ENCODE measurements at regions not wholly inside any gene's neighbourhood (a gene's known extent, or its start where the extent isn't known, plus 50 kb on each side); places are given as distances from the start of the nearest gene placed in this dataset.

DNA sequence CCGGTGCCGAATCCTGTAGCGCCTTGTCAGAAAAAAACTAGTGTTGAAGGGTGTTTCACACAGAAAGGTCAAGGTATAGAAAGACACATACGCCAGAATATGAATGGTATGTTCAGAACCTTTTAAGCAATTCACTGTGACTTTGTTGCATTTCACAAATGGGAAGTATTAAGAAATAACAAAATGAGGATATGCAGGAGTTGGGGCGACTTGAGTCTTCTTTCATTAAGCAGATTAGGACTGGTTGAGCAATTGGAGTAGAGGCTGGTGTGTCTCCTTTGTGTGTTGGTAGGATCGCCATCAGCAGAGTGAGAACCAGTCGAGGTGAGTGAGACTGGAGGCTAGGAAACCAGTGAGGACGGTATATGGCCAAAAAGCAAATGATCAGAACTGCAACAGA is 1454.5 kb upstream of the TENM3 start:
- dilution Hi-C loops (cut with HindIII; ENCODE audit: low sequenced_read_pairs, unreplicated experiment), result no loop called here
- H3K4me3 ChIP-seq (ENCODE audit: insufficient read depth, low read depth, low read length), result no peak overlapping the region
- TF ChIP-seq, protein P1, sequence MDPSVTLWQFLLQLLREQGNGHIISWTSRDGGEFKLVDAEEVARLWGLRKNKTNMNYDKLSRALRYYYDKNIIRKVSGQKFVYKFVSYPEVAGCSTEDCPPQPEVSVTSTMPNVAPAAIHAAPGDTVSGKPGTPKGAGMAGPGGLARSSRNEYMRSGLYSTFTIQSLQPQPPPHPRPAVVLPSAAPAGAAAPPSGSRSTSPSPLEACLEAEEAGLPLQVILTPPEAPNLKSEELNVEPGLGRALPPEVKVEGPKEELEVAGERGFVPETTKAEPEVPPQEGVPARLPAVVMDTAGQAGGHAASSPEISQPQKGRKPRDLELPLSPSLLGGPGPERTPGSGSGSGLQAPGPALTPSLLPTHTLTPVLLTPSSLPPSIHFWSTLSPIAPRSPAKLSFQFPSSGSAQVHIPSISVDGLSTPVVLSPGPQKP (IDR thresholded peaks at IDR 0.05; ENCODE audit: borderline replicate concordance, low read depth, low read length), result no peak
- no peak for TF ChIP-seq POLR2A (IDR thresholded peaks at IDR 0.05; ENCODE audit: low read depth, low read length)
- TF ChIP-seq MXI1 (IDR thresholded peaks at IDR 0.05; ENCODE audit: borderline replicate concordance, low read depth, low read length), result no peak
- TF ChIP-seq NFE2L2 (IDR thresholded peaks at IDR 0.05; ENCODE audit: low read depth, low read length), result no peak
- TF ChIP-seq CEBPB (IDR thresholded peaks at IDR 0.05; ENCODE audit: low read depth, low read length), result no peak
- no peak for TF ChIP-seq FOS (IDR thresholded peaks at IDR 0.05; ENCODE audit: low read depth, low read length)
- no peak for TF ChIP-seq MAZ (IDR thresholded peaks at IDR 0.05; ENCODE audit: borderline replicate concordance, low read depth, low read length)
- TF ChIP-seq, protein P2, sequence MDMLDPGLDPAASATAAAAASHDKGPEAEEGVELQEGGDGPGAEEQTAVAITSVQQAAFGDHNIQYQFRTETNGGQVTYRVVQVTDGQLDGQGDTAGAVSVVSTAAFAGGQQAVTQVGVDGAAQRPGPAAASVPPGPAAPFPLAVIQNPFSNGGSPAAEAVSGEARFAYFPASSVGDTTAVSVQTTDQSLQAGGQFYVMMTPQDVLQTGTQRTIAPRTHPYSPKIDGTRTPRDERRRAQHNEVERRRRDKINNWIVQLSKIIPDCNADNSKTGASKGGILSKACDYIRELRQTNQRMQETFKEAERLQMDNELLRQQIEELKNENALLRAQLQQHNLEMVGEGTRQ (IDR thresholded peaks at IDR 0.05; ENCODE audit: low read depth, low read length), result no peak
- TF ChIP-seq RFX5 (IDR thresholded peaks at IDR 0.05; ENCODE audit: low read depth, low read length), result no peak
- TF ChIP-seq RCOR1 (IDR thresholded peaks at IDR 0.05; ENCODE audit: insufficient replicate concordance, low read length), result no peak
- no peak for TF ChIP-seq RAD21 (IDR thresholded peaks at IDR 0.05; ENCODE audit: low read length)
- TF ChIP-seq CHD1 (IDR thresholded peaks at IDR 0.05; ENCODE audit: low read depth, low read length), result no peak
- no peak for TF ChIP-seq SMC3 (IDR thresholded peaks at IDR 0.05; ENCODE audit: low read depth, low read length)
- no peak for TF ChIP-seq BHLHE40 (IDR thresholded peaks at IDR 0.05; ENCODE audit: low read depth, low read length)
- TF ChIP-seq MAFK (IDR thresholded peaks at IDR 0.05; ENCODE audit: low read depth, low read length), result no peak
- TF ChIP-seq, protein P3, sequence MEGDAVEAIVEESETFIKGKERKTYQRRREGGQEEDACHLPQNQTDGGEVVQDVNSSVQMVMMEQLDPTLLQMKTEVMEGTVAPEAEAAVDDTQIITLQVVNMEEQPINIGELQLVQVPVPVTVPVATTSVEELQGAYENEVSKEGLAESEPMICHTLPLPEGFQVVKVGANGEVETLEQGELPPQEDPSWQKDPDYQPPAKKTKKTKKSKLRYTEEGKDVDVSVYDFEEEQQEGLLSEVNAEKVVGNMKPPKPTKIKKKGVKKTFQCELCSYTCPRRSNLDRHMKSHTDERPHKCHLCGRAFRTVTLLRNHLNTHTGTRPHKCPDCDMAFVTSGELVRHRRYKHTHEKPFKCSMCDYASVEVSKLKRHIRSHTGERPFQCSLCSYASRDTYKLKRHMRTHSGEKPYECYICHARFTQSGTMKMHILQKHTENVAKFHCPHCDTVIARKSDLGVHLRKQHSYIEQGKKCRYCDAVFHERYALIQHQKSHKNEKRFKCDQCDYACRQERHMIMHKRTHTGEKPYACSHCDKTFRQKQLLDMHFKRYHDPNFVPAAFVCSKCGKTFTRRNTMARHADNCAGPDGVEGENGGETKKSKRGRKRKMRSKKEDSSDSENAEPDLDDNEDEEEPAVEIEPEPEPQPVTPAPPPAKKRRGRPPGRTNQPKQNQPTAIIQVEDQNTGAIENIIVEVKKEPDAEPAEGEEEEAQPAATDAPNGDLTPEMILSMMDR (conservative IDR thresholded peaks at IDR 0.05; ENCODE audit: low read depth, low read length), result no peak
- no peaks in the 10 kb centered on the region for H3K27me3 ChIP-seq (ENCODE audit: control insufficient read depth, insufficient read depth, low read length)
- H3K36me3 ChIP-seq (ENCODE audit: control insufficient read depth, insufficient read depth, low read length), result no peaks in the 10 kb centered on the region
- no TSS peak for BruUV-seq (replicated peaks)
- intact Hi-C loops (cut with micrococcal nuclease), result no loop called here
- H4K20me1 ChIP-seq (ENCODE audit: insufficient read depth, low read length), result no peaks in the 10 kb centered on the region
- in situ Hi-C loops (cut with MboI; ENCODE audit: low sequenced_read_pairs), result no loop called here
- no peak overlapping the region for H3K4me2 ChIP-seq (ENCODE audit: low read depth, low read length)
- WGBS, 2 experiments (ENCODE audit: extremely low coverage in 2 of 2, insufficient read length in 1 of 2), result 77% methylated on average over 5 of the region's 8 CpGs; no CpG with 5 or more reads in 1 of the 2 experiments
- H4K91ac ChIP-seq (ENCODE audit: insufficient read depth, low read depth, low read length), result no peak overlapping the region
- no peak overlapping the region for H4K8ac ChIP-seq (ENCODE audit: low read depth in 2 of 2, low read length in 2 of 2)
- H2BK20ac ChIP-seq (ENCODE audit: low read depth, low read length), result no peak overlapping the region
- H3K4ac ChIP-seq (ENCODE audit: low read depth, low read length), result no peak overlapping the region
- ChIA-PET CTCF (no interaction called here), POLR2A (ENCODE audit: unreplicated experiment) (no interaction called here)
- H3K27ac ChIP-seq (ENCODE audit: insufficient read depth, low read length), result no peak overlapping the region
- ATAC-seq (ENCODE audit: low read depth) (no peak), DNase-seq (no peak)
- H2BK15ac ChIP-seq (ENCODE audit: low read depth, low read length), result no peak overlapping the region
- H2AFZ ChIP-seq (replicated peaks; ENCODE audit: low read length, poor library complexity), result no peak overlapping the region
- H3K9ac ChIP-seq (ENCODE audit: low read depth, low read length), result no peak overlapping the region
- H3K79me1 ChIP-seq (ENCODE audit: low read depth in 1 of 2, low read length in 2 of 2), result no peaks in the 10 kb centered on the region
- H2BK120ac ChIP-seq (ENCODE audit: low read depth, low read length), result no peak overlapping the region
- H3K18ac ChIP-seq (ENCODE audit: low read depth, low read length), result no peak overlapping the region
- no peak overlapping the region for H4K5ac ChIP-seq (ENCODE audit: low read depth, low read length)
- H3K9me1 ChIP-seq (ENCODE audit: insufficient read depth, low read length), result no peaks in the 10 kb centered on the region
- no peak overlapping the region for H2AK5ac ChIP-seq (ENCODE audit: low read depth, low read length)
- no peaks in the 10 kb centered on the region for H3K9me3 ChIP-seq (ENCODE audit: control insufficient read depth, insufficient read depth, low read length)
- H2BK5ac ChIP-seq (ENCODE audit: low read depth, low read length, poor library complexity, severe bottlenecking), result no peak overlapping the region
- H2AK9ac ChIP-seq (replicated peaks; ENCODE audit: low read depth, low read length, poor library complexity), result no peak overlapping the region
- no peak overlapping the region for H3K56ac ChIP-seq (ENCODE audit: extremely low read depth, insufficient read depth, low read length)
- no peak overlapping the region for H3K23ac ChIP-seq (ENCODE audit: low read depth, low read length)
- no peaks in the 10 kb centered on the region for H3K4me1 ChIP-seq (ENCODE audit: control insufficient read depth, insufficient read depth, low read length)
- H3K14ac ChIP-seq (replicated peaks; ENCODE audit: low read depth, low read length), result no peak overlapping the region

Data from IMR-90 (cell line).